Left ventricle myocardium inferior (tissue), 1 donor: ENCODE measurements at regions not wholly inside any gene's neighbourhood (a gene's known extent, or its start where the extent isn't known, plus 50 kb on each side); places are given as distances from the start of the nearest gene placed in this dataset.
"Not testable (repeated sequence)": the region's sequence is repeated elsewhere in the genome, so short reads cannot be mapped to it uniquely, and the experiment has no call there.

Experiments used
- DNase-seq: peaks from one replicate; pipeline ENCODE4 v3.0.0-alpha.2; 2020
- H3K27ac ChIP-seq: fragments of 200-600 bp; replicated peaks from 2 replicates; pipeline ENCODE4 v1.8.0; 2021
- H3K27me3 ChIP-seq: fragments of 200-600 bp; 2 replicates; pipeline ENCODE4 v1.8.0; 2021; ENCODE audit warnings: low read depth
- H3K36me3 ChIP-seq: fragments of 200-600 bp; 2 replicates; pipeline ENCODE4 v1.8.0; 2021
- H3K4me1 ChIP-seq: fragments of 200-600 bp; 2 replicates; pipeline ENCODE4 v1.8.0; 2021
- H3K4me3 ChIP-seq: fragments of 200-600 bp; 2 replicates; pipeline ENCODE4 v1.8.0; 2021; ENCODE audit warnings: mild to moderate bottlenecking, moderate library complexity
- H3K9me3 ChIP-seq: fragments of 200-600 bp; replicated peaks from 2 replicates; pipeline ENCODE4 v1.8.0; 2021
- CTCF ChIP-seq: fragments of 200-600 bp; IDR thresholded peaks from 2 replicates; pipeline ENCODE4 v1.8.0; 2021; ENCODE audit warnings: antibody characterized with exemption, mild to moderate bottlenecking, borderline replicate concordance
- intact Hi-C: fragments of 100-400 bp; cut with micrococcal nuclease; formaldehyde crosslinking; loops from one replicate; pipeline ENCODE4 v1.11.0; 2022
- donor health status: DM: no; HTN: yes; CAD: no; lungs with severe emphysema.

DNA sequence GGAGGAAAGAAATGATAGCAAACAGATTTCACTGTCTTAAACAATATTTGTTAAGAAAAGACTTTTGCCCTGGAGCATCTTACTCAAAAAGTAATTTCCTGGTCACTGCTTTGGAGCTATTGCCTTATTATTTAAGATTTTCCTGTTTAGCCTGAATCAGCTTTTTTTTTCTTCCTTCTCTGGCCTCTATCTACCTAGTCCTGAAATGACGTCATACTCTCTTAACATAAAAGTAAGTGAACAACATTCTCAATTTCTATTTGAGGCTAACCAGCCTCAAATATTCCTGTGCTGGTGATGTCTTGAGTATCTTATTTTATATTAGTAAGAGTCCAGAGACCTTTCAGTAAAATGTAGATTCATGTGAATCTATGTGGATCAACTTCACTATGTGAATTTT is 221.9 kb upstream of the ALCAM start:
- Histone ChIP-seq H3K4me1 (peaks cover 5% of the 10 kb centered on the region), H3K36me3 (no peaks in the 10 kb centered on the region), H3K9me3 (no peaks in the 10 kb centered on the region), H3K4me3 (no peak overlapping the region), H3K27ac (no peak overlapping the region), H3K27me3 (no peaks in the 10 kb centered on the region)
- no peak for TF ChIP-seq CTCF
- no peak for DNase-seq
- intact Hi-C loops: no loop called here

GRCh38 chr3:105145511-105145910 is 221.2 kb upstream of the ALCAM start:
- H3K36me3 ChIP-seq: no peaks in the 10 kb centered on the region
- intact Hi-C loops: no loop called here

DNA sequence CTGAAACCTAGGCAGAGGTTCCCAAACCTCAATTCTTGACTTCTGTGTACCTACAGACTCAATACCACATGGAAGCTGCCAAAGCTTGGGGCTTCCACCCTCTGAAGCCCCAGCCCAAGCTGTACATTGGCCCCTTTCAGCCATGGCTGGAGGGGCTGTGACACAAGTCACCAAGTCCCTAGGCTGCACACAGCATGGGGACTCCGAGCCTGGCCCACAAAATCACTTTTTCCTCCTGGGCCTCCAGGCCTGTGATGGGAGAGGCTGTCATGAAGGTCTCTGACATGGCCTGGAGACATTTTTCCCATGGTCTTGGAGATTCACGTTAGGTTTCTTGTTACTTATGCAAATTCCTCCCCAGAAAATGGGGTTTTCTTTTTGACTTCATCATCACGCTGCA is 217.5 kb upstream of the ALCAM start:
- H3K36me3 ChIP-seq, H3K9me3 ChIP-seq, DNase-seq, H3K4me3 ChIP-seq, intact Hi-C loops, H3K27me3 ChIP-seq, H3K4me1 ChIP-seq, H3K27ac ChIP-seq: not testable (repeated sequence)

More at GRCh38 chr3:105145511-105145910, 221.2 kb upstream of the ALCAM start:
- Histone ChIP-seq H3K27me3 (no peaks in the 10 kb centered on the region), H3K9me3 (no peaks in the 10 kb centered on the region), H3K4me3 (no peak overlapping the region), H3K4me1 (peaks cover 5% of the 10 kb centered on the region), H3K27ac (no peak overlapping the region)
- DNase-seq: no peak
- no peak for TF ChIP-seq CTCF

GRCh38 chr3:105152987-105153386 is 213.7 kb upstream of the ALCAM start:
- Histone ChIP-seq H3K27me3 (no peaks in the 10 kb centered on the region), H3K36me3 (no peaks in the 10 kb centered on the region), H3K4me1 (peaks cover 2% of the 10 kb centered on the region), H3K9me3 (no peaks in the 10 kb centered on the region), H3K27ac (no peak overlapping the region), H3K4me3 (no peak overlapping the region)
- no peak for TF ChIP-seq CTCF
- intact Hi-C loops: no loop called here
- no peak for DNase-seq

DNA sequence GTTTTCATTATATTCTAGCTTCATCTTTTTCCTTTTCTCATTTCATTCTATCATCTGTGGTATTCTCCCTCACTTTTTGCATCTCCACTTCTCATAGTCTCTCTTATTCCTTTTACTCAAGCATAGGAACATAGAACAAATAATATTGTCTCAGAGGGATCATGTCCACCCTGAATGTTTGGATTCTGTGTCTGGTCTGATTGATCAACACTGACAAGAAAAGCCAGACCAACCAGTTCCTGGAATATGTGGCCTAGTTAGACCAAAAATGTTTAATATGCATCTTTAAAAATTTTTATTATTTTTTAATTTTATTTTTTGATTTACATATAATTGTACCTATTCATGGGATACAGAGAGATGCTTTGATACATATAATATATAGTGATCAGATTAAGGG is 212.0 kb upstream of the ALCAM start:
- Histone ChIP-seq H3K9me3 (no peaks in the 10 kb centered on the region), H3K27ac (no peak overlapping the region), H3K36me3 (no peaks in the 10 kb centered on the region), H3K4me1 (peaks cover 14% of the 10 kb centered on the region), H3K27me3 (no peaks in the 10 kb centered on the region), H3K4me3 (no peak overlapping the region)
- no peak for DNase-seq
- intact Hi-C loops: no loop called here
- no peak for TF ChIP-seq CTCF

DNA sequence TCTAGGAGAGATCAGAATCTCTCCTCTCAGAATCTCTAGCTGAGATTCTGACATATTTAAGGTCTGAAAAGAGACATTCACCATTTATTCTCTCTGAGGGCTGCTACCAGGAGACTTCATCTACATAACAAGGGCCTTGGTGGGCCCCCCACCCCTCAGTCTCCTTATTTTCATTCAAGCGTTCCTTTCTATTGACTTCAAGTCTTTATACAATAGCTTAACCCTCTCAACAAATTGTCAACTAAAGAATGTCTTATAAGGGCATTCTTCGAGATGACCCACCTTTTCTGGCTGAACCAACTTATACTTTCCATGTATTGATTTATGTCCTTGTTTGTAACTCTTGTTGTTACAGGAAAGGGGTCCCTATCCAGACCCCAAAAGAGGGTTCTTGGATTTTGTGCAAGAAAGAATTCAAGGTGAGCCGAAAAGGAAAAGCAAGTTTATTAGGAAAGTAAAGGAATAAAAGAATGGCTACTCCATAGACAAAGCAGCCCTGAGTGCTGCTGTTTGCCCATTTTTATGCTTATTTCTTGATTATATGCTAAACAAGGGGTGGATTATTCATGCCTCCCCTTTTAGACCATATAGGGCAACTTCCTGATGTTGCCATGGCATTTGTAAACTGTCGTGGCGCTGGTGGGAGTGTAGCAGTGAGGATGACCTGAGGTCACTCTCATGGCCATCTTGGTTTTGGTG is 209.5 kb upstream of the ALCAM start:
- peaks cover 14% of the 10 kb centered on the region for H3K4me1 ChIP-seq
- H3K4me3 ChIP-seq: no peak overlapping the region
- no peak for DNase-seq
- no peak for TF ChIP-seq CTCF
- H3K9me3 ChIP-seq: no peaks in the 10 kb centered on the region
- intact Hi-C loops: no loop called here
- no peaks in the 10 kb centered on the region for H3K27me3 ChIP-seq
- H3K27ac ChIP-seq: no peak overlapping the region
- H3K36me3 ChIP-seq: no peaks in the 10 kb centered on the region
